ENCODE measurements at regions not wholly inside any gene's neighbourhood (a gene's known extent, or its start where the extent isn't known, plus 50 kb on each side); places are given as distances from the start of the nearest gene placed in this dataset.
A peak's percentile ranks its signal among the peaks of the same experiment; 100 is the strongest.

- DNase-seq (ENCODE audit: low read depth) = no peak
Observed at GRCh38 chr13:52975969-52976368, 52.6 kb upstream of the OLFM4 start.

- no peak for DNase-seq (ENCODE audit: low read depth)
Observed at GRCh38 chr13:52975161-52975560, 53.5 kb upstream of the OLFM4 start.

GRCh38 chr13:52974711-52975110 is 53.9 kb upstream of the OLFM4 start:
- no peak for DNase-seq (ENCODE audit: low read depth)

GRCh38 chr13:52969373-52969772 is 59.2 kb upstream of the OLFM4 start:
- no peak for DNase-seq (ENCODE audit: low read depth)

GRCh38 chr13:52968074-52968700 is 60.4 kb upstream of the OLFM4 start:
- DNase-seq (ENCODE audit: low read depth) = peak; percentile 36

GRCh38 chr13:52961987-52962386 is 66.6 kb upstream of the OLFM4 start:
- DNase-seq (ENCODE audit: low read depth) = no peak

GRCh38 chr13:52961256-52961910 is 67.2 kb upstream of the OLFM4 start:
- no peak for DNase-seq (ENCODE audit: low read depth)

- no peak for DNase-seq (ENCODE audit: low read depth)
Observed at GRCh38 chr13:52955472-52955874, 73.1 kb upstream of the OLFM4 start.

- no peak for DNase-seq (ENCODE audit: low read depth)
Observed at GRCh38 chr13:52954838-52955237, 73.8 kb upstream of the OLFM4 start.

GRCh38 chr13:52950436-52950956 is 78.1 kb upstream of the OLFM4 start:
- no peak for DNase-seq (ENCODE audit: low read depth)

- no peak for DNase-seq (ENCODE audit: low read depth)
Observed at GRCh38 chr13:52949742-52950141, 78.9 kb upstream of the OLFM4 start.

- DNase-seq (ENCODE audit: low read depth) = no peak
Observed at GRCh38 chr13:52949044-52949443, 79.6 kb upstream of the OLFM4 start.

- no peak for DNase-seq (ENCODE audit: low read depth)
Observed at GRCh38 chr13:52947921-52948373, 80.7 kb upstream of the OLFM4 start.

GRCh38 chr13:52945348-52945747 is 83.3 kb upstream of the OLFM4 start:
- DNase-seq (ENCODE audit: low read depth) = no peak

GRCh38 chr13:52944697-52945096 is 83.9 kb upstream of the OLFM4 start:
- no peak for DNase-seq (ENCODE audit: low read depth)

GRCh38 chr13:52938065-52938464 is 89.6 kb upstream of the PCDH8 start:
- no peak for DNase-seq (ENCODE audit: low read depth)

- no peak for DNase-seq (ENCODE audit: low read depth)
Observed at GRCh38 chr13:52936806-52937205, 88.4 kb upstream of the PCDH8 start.

GRCh38 chr13:52934258-52934657 is 85.8 kb upstream of the PCDH8 start:
- no peak for DNase-seq (ENCODE audit: low read depth)

- DNase-seq (ENCODE audit: low read depth) = no peak
Observed at GRCh38 chr13:52933547-52934210, 85.2 kb upstream of the PCDH8 start.

GRCh38 chr13:52933099-52933498 is 84.7 kb upstream of the PCDH8 start:
- no peak for DNase-seq (ENCODE audit: low read depth)

GRCh38 chr13:52932649-52933048 is 84.2 kb upstream of the PCDH8 start:
- no peak for DNase-seq (ENCODE audit: low read depth)

- no peak for DNase-seq (ENCODE audit: low read depth)
Observed at GRCh38 chr13:52931539-52932431, 83.3 kb upstream of the PCDH8 start.

All from stromal cell of bone marrow (primary cell).